ENCODE measurements at regions not wholly inside any gene's neighbourhood (a gene's known extent, or its start where the extent isn't known, plus 50 kb on each side); places are given as distances from the start of the nearest gene placed in this dataset.

- TF ChIP-seq POLR2AphosphoS5 (IDR thresholded peaks at IDR 0.05; ENCODE audit: low read depth) (no peak), CTCF (conservative IDR thresholded peaks at IDR 0.05; ENCODE audit: low read depth in 2 of 2) (no peak), EZH2phosphoT487 (IDR thresholded peaks at IDR 0.05; ENCODE audit: unreplicated experiment) (no peak), EZH2 (IDR thresholded peaks at IDR 0.05; ENCODE audit: low read depth, unreplicated experiment) (no peak), JUNB (IDR thresholded peaks at IDR 0.05; ENCODE audit: unreplicated experiment) (no peak), ZNF331 (CRISPR knock-in tag; IDR thresholded peaks at IDR 0.05; ENCODE audit: low read depth) (no peak), REST (IDR thresholded peaks at IDR 0.05; ENCODE audit: unreplicated experiment) (no peak), ETS1 (IDR thresholded peaks at IDR 0.05) (no peak), CREB1 (CRISPR knock-in tag; IDR thresholded peaks at IDR 0.05; ENCODE audit: low read depth) (no peak), ZNF114 (CRISPR knock-in tag; IDR thresholded peaks at IDR 0.05) (no peak), NANOG (IDR thresholded peaks at IDR 0.05; ENCODE audit: borderline replicate concordance) (no peak), STAT1 (IDR thresholded peaks at IDR 0.05; ENCODE audit: unreplicated experiment) (no peak)
These were observed 184.9 kb downstream of the HS3ST3A1 start for GRCh38 chr17:13416748-13417363.
